ENCODE measurements at regions not wholly inside any gene's neighbourhood (a gene's known extent, or its start where the extent isn't known, plus 50 kb on each side); places are given as distances from the start of the nearest gene placed in this dataset.
"Not testable (repeated sequence)": the region's sequence is repeated elsewhere in the genome, so short reads cannot be mapped to it uniquely, and the experiment has no call there.

GRCh38 chr3:159668461-159668860 lies 320.2 kb upstream of the IL12A start:
- DNase-seq, result no peak

GRCh38 chr3:159668990-159669476 lies 319.6 kb upstream of the IL12A start:
- DNase-seq, result no peak

- no peak for DNase-seq
These were observed 318.9 kb upstream of the IL12A start for GRCh38 chr3:159669766-159670165.

GRCh38 chr3:159672728-159673688 lies 315.6 kb upstream of the IL12A start:
- DNase-seq, result no peak

GRCh38 chr3:159674583-159674982 lies 314.1 kb upstream of the IL12A start:
- no peak for DNase-seq

GRCh38 chr3:159675285-159675684 lies 313.4 kb upstream of the IL12A start:
- no peak for DNase-seq

- no peak for DNase-seq
These were observed 308.7 kb upstream of the IL12A start for GRCh38 chr3:159679900-159680299.

GRCh38 chr3:159681717-159682116 lies 306.9 kb upstream of the IL12A start:
- DNase-seq, result not testable (repeated sequence)

- DNase-seq, result no peak
These were observed 302.8 kb upstream of the IL12A start for GRCh38 chr3:159685801-159686200.

- no peak for DNase-seq
These were observed 295.4 kb upstream of the IL12A start for GRCh38 chr3:159693226-159693625.

GRCh38 chr3:159711560-159712333 lies 276.9 kb upstream of the IL12A start:
- no peak for DNase-seq

GRCh38 chr3:159721324-159721723 lies 267.3 kb upstream of the IL12A start:
- no peak for DNase-seq

GRCh38 chr3:159723295-159723694 lies 265.3 kb upstream of the IL12A start:
- no peak for DNase-seq

- DNase-seq, result no peak
These were observed 264.0 kb upstream of the IL12A start for GRCh38 chr3:159724627-159725026.

- no peak for DNase-seq
These were observed 262.2 kb upstream of the IL12A start for GRCh38 chr3:159726231-159726964.

- DNase-seq, result no peak
These were observed 261.1 kb upstream of the IL12A start for GRCh38 chr3:159727506-159727905.

GRCh38 chr3:159731254-159731653 lies 257.4 kb upstream of the IL12A start:
- DNase-seq, result no peak

- no peak for DNase-seq
These were observed 256.2 kb upstream of the IL12A start for GRCh38 chr3:159732172-159733111.

- no peak for DNase-seq
These were observed 255.3 kb upstream of the IL12A start for GRCh38 chr3:159733194-159733860.

GRCh38 chr3:159734681-159735080 lies 254.0 kb upstream of the IL12A start:
- DNase-seq, result no peak

- DNase-seq, result no peak
These were observed 249.5 kb upstream of the IL12A start for GRCh38 chr3:159739166-159739565.

Data from suppressor macrophage treated with lipopolysaccharide for 1 hour (primary cell).